Adrenal gland (tissue), 9 donors: ENCODE measurements at regions not wholly inside any gene's neighbourhood (a gene's known extent, or its start where the extent isn't known, plus 50 kb on each side); places are given as distances from the start of the nearest gene placed in this dataset.

Experiments
- DNase-seq, 7 donors: peaks; one replicate each; pipeline ENCODE4 v3.0.0-alpha.2; 2019 to 2020
- H3K27ac ChIP-seq, 5 donors: fragments of 200-600 bp; sonication (generic) in 4 of 5; 1 replicate in 3 of 5; 2 replicates in 2 of 5; pipeline versions ENCODE4 v1.5.1 to v1.8.0; 2016 to 2020; ENCODE audit warnings: mild to moderate bottlenecking in 1 of 5
- H3K27me3 ChIP-seq: fragments of 200-600 bp; 2 replicates; pipeline ENCODE4 v1.8.0; 2021
- H3K36me3 ChIP-seq, 2 donors: fragments of 200-600 bp; replicated peaks in 1 of 2; 1 replicate in 1 of 2; 2 replicates in 1 of 2; pipeline versions ENCODE4 v1.5.1 to v1.8.0; 2018 to 2022
- H3K4me1 ChIP-seq, 2 donors: fragments of 200-600 bp; replicated peaks in 1 of 2; 1 replicate in 1 of 2; 2 replicates in 1 of 2; pipeline versions ENCODE4 v1.5.1 to v1.8.0; 2018 to 2021
- H3K4me3 ChIP-seq, 4 donors: fragments of 200-600 bp; sonication (generic) in 3 of 4; one replicate each; pipeline ENCODE4 v1.5.1; 2016 to 2018
- H3K9me3 ChIP-seq, 3 donors: fragments of 200-600 bp; sonication (generic) in 1 of 3; replicated peaks in 1 of 3; 1 replicate in 2 of 3; 2 replicates in 1 of 3; pipeline versions ENCODE4 v1.5.1 to v1.8.0; 2016 to 2021
- CTCF ChIP-seq, 6 experiments: fragments of 450-650 bp in 4 of 6; fragments of 200-600 bp in 2 of 6; sonication (generic) in 1 of 6; IDR thresholded peaks; 1 replicate in 5 of 6; 2 replicates in 1 of 6; pipeline versions ENCODE4 v1.5.1 to v1.8.0; 2016 to 2021; ENCODE audit warnings: antibody characterized with exemption in 6 of 6, mild to moderate bottlenecking in 2 of 6, moderate library complexity in 1 of 6
- POLR2A ChIP-seq, 2 donors: fragments of 450-650 bp; IDR thresholded peaks; one replicate each; pipeline ENCODE4 v1.6.1; 2017; ENCODE audit warnings: antibody characterized with exemption in 2 of 2, mild to moderate bottlenecking in 2 of 2, moderate library complexity in 1 of 2
- WGBS, 4 donors: extraction: QIAGEN DNeasy Blood & Tissue Kit in 2 of 4; methylation state at CpG; one replicate each; pipeline versions ENCODE4 v1.1.5 to v1.1.7; 2013 to 2017; 5-methylcytosine and 5-hydroxymethylcytosine counted together
- intact Hi-C, 2 donors: fragments of 100-400 bp; cut with DNase I; formaldehyde crosslinking; loops; one replicate each; pipeline versions ENCODE4 v1.14.1 to v1.15.0; 2022 to 2023
- donor health status: healthy with polysubstance abuse.
- donor health status: Bipolar disorder and iron deficiency.
- donor health status: DM: yes; HTN: yes; CAD: no.
- donor health status: DM: no; HTN: no; CAD: no.
- donor health status: DM: no; HTN: no; CAD: no.

GRCh38 chr6:132131758-132132157 lies 180.6 kb upstream of the CCN2 start:
- Histone ChIP-seq H3K9me3 (no peaks in the 10 kb centered on the region), H3K4me1 (peaks cover 0 to 11% of the 10 kb centered on the region in 2 donors), H3K27ac (peak overlapping the region in 3 of 5 donors; percentile 54 to 83 (median 60)), H3K27me3 (no peaks in the 10 kb centered on the region), H3K36me3 (no peaks in the 10 kb centered on the region), H3K4me3 (no peak overlapping the region)
- DNase-seq = peak in 1 of 7 donors; percentile 24
- intact Hi-C loops = no loop called here
- WGBS, 4 donors = 62 to 76% (median 64%) methylated on average over 2 of the region's 2 CpGs
- no peak for TF ChIP-seq CTCF (IDR thresholded peaks at IDR 0.05)
- no peak for TF ChIP-seq POLR2A (IDR thresholded peaks at IDR 0.05)

GRCh38 chr6:132131351-132131750 lies 180.2 kb upstream of the CCN2 start:
- TF ChIP-seq CTCF (IDR thresholded peaks at IDR 0.05) = no peak
- no peak for TF ChIP-seq POLR2A (IDR thresholded peaks at IDR 0.05)
- Histone ChIP-seq H3K4me1 (peaks cover 0 to 11% of the 10 kb centered on the region in 2 donors), H3K27me3 (no peaks in the 10 kb centered on the region), H3K27ac (peak overlapping the region in 3 of 5 donors; percentile 54 to 83 (median 60)), H3K36me3 (no peaks in the 10 kb centered on the region), H3K9me3 (no peaks in the 10 kb centered on the region), H3K4me3 (no peak overlapping the region)
- no peak for DNase-seq
- WGBS, 4 donors = 58 to 73% (median 65%) methylated on average over 3 of the region's 3 CpGs
- intact Hi-C loops = no loop called here

- 42 to 61% (median 49%) methylated on average over 10 of the region's 10 CpGs for WGBS, 4 donors
- TF ChIP-seq CTCF (IDR thresholded peaks at IDR 0.05) = no peak
- no peak for TF ChIP-seq POLR2A (IDR thresholded peaks at IDR 0.05)
- DNase-seq = peak in 6 of 7 donors; percentile 7 to 62 (median 18)
These were observed 179.6 kb upstream of the CCN2 start for GRCh38 chr6:132130626-132131298.

GRCh38 chr6:132128424-132128823 lies 177.3 kb upstream of the CCN2 start:
- no peaks in the 10 kb centered on the region for H3K27me3 ChIP-seq
- intact Hi-C loops = no loop called here
- H3K9me3 ChIP-seq = no peaks in the 10 kb centered on the region
- no peak for DNase-seq
- no peak overlapping the region for H3K4me3 ChIP-seq
- TF ChIP-seq POLR2A (IDR thresholded peaks at IDR 0.05) = no peak
- no peak for TF ChIP-seq CTCF (IDR thresholded peaks at IDR 0.05)
- H3K27ac ChIP-seq = no peak overlapping the region
- no peaks in the 10 kb centered on the region for H3K36me3 ChIP-seq
- 86 to 94% (median 91%) methylated on average over 1 of the region's 1 CpG for WGBS, 4 donors
- peaks cover 0 to 11% of the 10 kb centered on the region in 2 donors for H3K4me1 ChIP-seq

More at GRCh38 chr6:132130626-132131298, 179.6 kb upstream of the CCN2 start:
- no peaks in the 10 kb centered on the region for H3K9me3 ChIP-seq
- H3K36me3 ChIP-seq = no peaks in the 10 kb centered on the region
- intact Hi-C loops = no loop called here
- H3K27ac ChIP-seq = peak overlapping the region in 3 of 5 donors; percentile 54 to 83 (median 60)
- no peak overlapping the region for H3K4me3 ChIP-seq
- H3K4me1 ChIP-seq = peaks cover 0 to 11% of the 10 kb centered on the region in 2 donors
- no peaks in the 10 kb centered on the region for H3K27me3 ChIP-seq
